Karpas-422 (cell line): ENCODE measurements at regions not wholly inside any gene's neighbourhood (a gene's known extent, or its start where the extent isn't known, plus 50 kb on each side); places are given as distances from the start of the nearest gene placed in this dataset.

Experiments
- DNase-seq: peaks from one replicate; pipeline ENCODE4 v3.0.0-alpha.2; 2015
- H2AFZ ChIP-seq: fragments of 200-600 bp; sonication (generic); 2 replicates; pipeline ENCODE4 v1.6.1; 2014; ENCODE audit warnings: antibody characterized with exemption, low read length, mixed read lengths
- H3K27ac ChIP-seq: fragments of 200-600 bp; sonication (generic); 2 replicates; pipeline ENCODE4 v1.5.1; 2014; ENCODE audit warnings: mild to moderate bottlenecking, low read length, moderate library complexity
- H3K27me3 ChIP-seq: fragments of 200-600 bp; sonication (generic); 2 replicates; pipeline ENCODE4 v1.6.1; 2014; ENCODE audit warnings: low read length, mixed read lengths
- H3K36me3 ChIP-seq: fragments of 200-600 bp; sonication (generic); 2 replicates; pipeline ENCODE4 v1.6.1; 2014; ENCODE audit warnings: low read length, mixed read lengths; ENCODE audit not compliant: insufficient read depth
- H3K4me1 ChIP-seq: fragments of 200-600 bp; sonication (generic); 2 replicates; pipeline ENCODE4 v1.6.1; 2014; ENCODE audit warnings: mild to moderate bottlenecking, low read length, mixed read lengths
- H3K4me2 ChIP-seq: fragments of 200-600 bp; sonication (generic); 2 replicates; pipeline ENCODE4 v1.6.1; 2014; ENCODE audit warnings: low read length, low read depth, mild to moderate bottlenecking; ENCODE audit not compliant: poor library complexity, severe bottlenecking
- H3K4me3 ChIP-seq: fragments of 200-600 bp; sonication (generic); 2 replicates; pipeline ENCODE4 v1.5.1; 2014; ENCODE audit warnings: mild to moderate bottlenecking, antibody characterized with exemption, low read length, mixed read lengths
- H3K79me2 ChIP-seq: fragments of 200-600 bp; sonication (generic); 2 replicates; pipeline ENCODE4 v1.6.1; 2014; ENCODE audit warnings: mild to moderate bottlenecking, low read length, mixed read lengths
- H3K9ac ChIP-seq: fragments of 200-600 bp; sonication (generic); 2 replicates; pipeline ENCODE4 v1.6.0; 2014; ENCODE audit warnings: low read length
- H3K9me2 ChIP-seq: fragments of 200-600 bp; sonication (generic), shearing (Covaris generic); replicated peaks from 2 replicates; pipeline ENCODE4 v1.6.0; 2014; ENCODE audit warnings: mild to moderate bottlenecking, low read length, moderate library complexity; ENCODE audit not compliant: insufficient read depth
- H3K9me3 ChIP-seq: fragments of 300-700, 200-600 bp; sonication (generic); 2 replicates; pipeline ENCODE4 v1.6.1; 2014; ENCODE audit warnings: low read length, mixed read lengths
- H4K20me1 ChIP-seq: fragments of 200-600 bp; sonication (generic); 2 replicates; pipeline ENCODE4 v1.6.1; 2014; ENCODE audit warnings: mild to moderate bottlenecking, antibody characterized with exemption, low read length, low read depth; ENCODE audit not compliant: insufficient read depth

DNA sequence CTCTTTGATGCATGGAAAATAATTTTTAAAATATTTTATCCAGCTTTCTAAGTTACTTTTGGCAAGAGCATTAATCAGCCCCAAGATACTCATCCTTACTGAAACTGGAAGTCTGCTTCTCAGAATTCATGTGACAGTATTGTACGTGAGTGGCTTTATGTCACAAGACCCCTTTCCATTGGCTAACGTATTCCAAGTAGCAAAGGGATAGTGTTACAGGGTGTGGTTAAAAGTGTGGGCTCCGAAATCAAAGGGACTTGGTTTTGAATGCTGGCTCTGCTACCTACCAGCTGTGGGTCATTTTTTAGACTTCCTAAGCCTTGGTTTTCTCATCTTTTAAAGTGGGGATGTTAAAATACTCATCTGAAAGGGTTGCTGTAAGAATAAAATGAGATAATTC is 91.7 kb downstream of the RHOU start:
- Histone ChIP-seq H2AFZ (no peak overlapping the region), H3K9me3 (no peaks in the 10 kb centered on the region), H3K4me1 (no peaks in the 10 kb centered on the region), H3K36me3 (no peaks in the 10 kb centered on the region), H4K20me1 (no peaks in the 10 kb centered on the region), H3K27ac (no peak overlapping the region), H3K79me2 (no peaks in the 10 kb centered on the region), H3K4me2 (no peak overlapping the region), H3K4me3 (no peak overlapping the region), H3K27me3 (no peaks in the 10 kb centered on the region), H3K9me2 (no peaks in the 10 kb centered on the region), H3K9ac (no peak overlapping the region)
- DNase-seq, result no peak

GRCh38 chr1:228828151-228828550 is 92.9 kb downstream of the RHOU start:
- no peaks in the 10 kb centered on the region for H3K36me3 ChIP-seq

GRCh38 chr1:228830185-228830953 is 95.1 kb downstream of the RHOU start:
- no peaks in the 10 kb centered on the region for H3K79me2 ChIP-seq
- no peaks in the 10 kb centered on the region for H4K20me1 ChIP-seq

More at GRCh38 chr1:228828151-228828550, 92.9 kb downstream of the RHOU start:
- no peaks in the 10 kb centered on the region for H3K79me2 ChIP-seq
- H3K9me3 ChIP-seq, result no peaks in the 10 kb centered on the region
- H2AFZ ChIP-seq, result no peak overlapping the region
- H4K20me1 ChIP-seq, result no peaks in the 10 kb centered on the region
- no peak overlapping the region for H3K9ac ChIP-seq
- no peaks in the 10 kb centered on the region for H3K27me3 ChIP-seq
- H3K27ac ChIP-seq, result no peak overlapping the region
- H3K4me2 ChIP-seq, result no peak overlapping the region
- H3K9me2 ChIP-seq, result no peaks in the 10 kb centered on the region
- H3K4me1 ChIP-seq, result no peaks in the 10 kb centered on the region
- DNase-seq, result no peak
- no peak overlapping the region for H3K4me3 ChIP-seq

DNA sequence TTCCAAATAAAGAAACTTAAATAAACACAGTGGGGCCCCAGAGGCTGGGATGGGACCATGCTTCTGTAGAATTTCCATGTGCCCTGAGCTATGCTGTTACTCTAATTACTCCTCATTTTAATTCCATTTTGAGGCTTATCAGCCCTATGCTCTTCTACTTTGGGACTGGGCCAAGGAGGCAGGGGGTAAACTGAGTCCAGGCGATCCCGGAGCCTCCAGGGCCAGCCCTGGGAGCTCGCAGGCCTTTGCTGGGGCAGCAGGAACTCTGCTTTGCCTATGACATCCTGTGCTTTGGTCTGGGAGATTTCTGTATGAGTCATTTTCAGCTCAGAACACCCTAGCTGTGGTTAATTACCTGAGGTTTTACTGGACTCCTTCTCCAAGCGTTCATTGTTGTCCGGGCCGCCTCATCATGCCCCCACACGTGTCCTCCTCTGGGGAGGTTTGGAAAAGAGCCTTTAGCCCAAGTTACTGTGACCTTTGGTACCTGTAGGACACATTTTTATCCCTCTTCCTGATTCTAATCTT is 95.7 kb downstream of the RHOU start:
- no peaks in the 10 kb centered on the region for H4K20me1 ChIP-seq
- H3K27ac ChIP-seq, result no peak overlapping the region
- DNase-seq, result no peak
- H2AFZ ChIP-seq, result no peak overlapping the region
- no peaks in the 10 kb centered on the region for H3K4me1 ChIP-seq
- H3K4me3 ChIP-seq, result no peak overlapping the region
- no peaks in the 10 kb centered on the region for H3K9me3 ChIP-seq
- H3K79me2 ChIP-seq, result no peaks in the 10 kb centered on the region
- H3K27me3 ChIP-seq, result no peaks in the 10 kb centered on the region
- H3K4me2 ChIP-seq, result no peak overlapping the region
- no peaks in the 10 kb centered on the region for H3K9me2 ChIP-seq
- H3K9ac ChIP-seq, result no peak overlapping the region
- H3K36me3 ChIP-seq, result no peaks in the 10 kb centered on the region

More at GRCh38 chr1:228830185-228830953, 95.1 kb downstream of the RHOU start:
- Histone ChIP-seq H3K9me3 (no peaks in the 10 kb centered on the region), H3K9me2 (no peaks in the 10 kb centered on the region), H3K4me2 (no peak overlapping the region), H2AFZ (no peak overlapping the region), H3K27me3 (no peaks in the 10 kb centered on the region), H3K36me3 (no peaks in the 10 kb centered on the region), H3K4me3 (no peak overlapping the region), H3K4me1 (no peaks in the 10 kb centered on the region), H3K9ac (no peak overlapping the region), H3K27ac (no peak overlapping the region)
- DNase-seq, result no peak

DNA sequence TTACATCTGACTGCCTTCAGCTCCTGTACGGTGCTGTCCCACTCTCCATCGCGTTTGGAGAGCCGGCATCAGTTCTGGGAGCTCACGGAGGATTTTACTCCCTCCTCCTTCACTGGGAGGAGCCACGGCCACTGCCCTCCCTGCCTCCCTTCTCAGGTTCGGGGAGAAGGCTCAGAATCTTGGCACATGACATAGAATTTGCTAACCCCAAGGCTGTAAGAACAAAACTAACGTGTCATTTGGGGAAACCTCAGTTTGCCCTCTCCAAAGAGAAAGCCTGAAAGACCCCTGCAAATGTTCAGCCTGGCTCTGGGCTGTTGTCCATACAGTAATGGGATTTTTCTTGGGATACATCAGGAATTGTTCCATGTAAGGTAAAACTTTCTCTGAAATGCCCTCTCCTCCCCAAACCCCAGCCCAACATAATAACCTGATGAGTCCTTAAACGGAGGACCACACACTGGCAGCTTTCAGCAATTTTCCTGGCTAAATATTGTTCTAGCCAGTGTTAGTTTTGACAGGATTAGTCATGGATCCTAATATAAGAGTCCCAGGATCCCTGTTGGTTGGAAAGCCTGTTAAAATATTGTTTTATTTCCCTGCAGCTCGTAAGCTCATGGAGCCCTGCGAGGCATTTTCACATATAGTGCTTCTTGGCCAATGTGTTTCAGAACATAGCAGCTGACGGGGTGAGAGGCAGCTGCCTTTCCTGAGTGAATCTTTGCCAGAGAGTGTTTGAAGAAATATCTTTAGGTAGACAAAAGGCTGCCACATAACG is 98.8 kb downstream of the RHOU start:
- Histone ChIP-seq H3K36me3 (no peaks in the 10 kb centered on the region), H3K27me3 (no peaks in the 10 kb centered on the region), H4K20me1 (no peaks in the 10 kb centered on the region), H3K4me1 (no peaks in the 10 kb centered on the region), H3K9me3 (no peaks in the 10 kb centered on the region), H3K4me2 (no peak overlapping the region), H3K4me3 (no peak overlapping the region), H3K27ac (no peak overlapping the region), H3K9me2 (no peaks in the 10 kb centered on the region), H2AFZ (no peak overlapping the region), H3K9ac (no peak overlapping the region), H3K79me2 (no peaks in the 10 kb centered on the region)
- no peak for DNase-seq

GRCh38 chr1:228835456-228835855 is 100.2 kb downstream of the RHOU start:
- Histone ChIP-seq H3K9me3 (no peaks in the 10 kb centered on the region), H4K20me1 (no peaks in the 10 kb centered on the region), H3K9ac (no peak overlapping the region), H3K27me3 (no peaks in the 10 kb centered on the region), H3K36me3 (no peaks in the 10 kb centered on the region), H3K27ac (no peak overlapping the region), H3K4me1 (no peaks in the 10 kb centered on the region), H3K79me2 (no peaks in the 10 kb centered on the region), H3K4me3 (no peak overlapping the region), H3K9me2 (no peaks in the 10 kb centered on the region), H2AFZ (no peak overlapping the region), H3K4me2 (no peak overlapping the region)
- no peak for DNase-seq

DNA sequence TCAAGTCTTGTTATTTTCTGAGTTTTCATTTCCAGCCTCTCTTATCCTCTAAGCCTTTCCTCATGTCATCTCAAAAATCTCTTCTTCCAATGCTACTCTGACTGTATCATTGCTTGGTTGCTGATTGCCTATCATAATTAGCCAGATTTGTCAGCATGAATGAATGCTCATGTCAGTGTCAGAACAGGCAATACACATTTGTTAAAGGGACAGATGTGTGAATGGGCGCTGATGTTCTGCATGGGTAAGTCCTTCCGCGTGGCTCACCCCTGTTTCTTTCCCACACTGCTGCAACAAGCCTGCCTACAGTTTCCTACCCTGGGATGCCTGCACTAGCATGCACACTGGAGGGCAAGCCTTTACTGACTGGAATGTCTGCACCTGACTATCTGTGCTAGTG is 100.6 kb downstream of the RHOU start:
- Histone ChIP-seq H3K36me3 (no peaks in the 10 kb centered on the region), H3K4me2 (no peak overlapping the region), H3K79me2 (no peaks in the 10 kb centered on the region), H3K9me3 (no peaks in the 10 kb centered on the region), H3K4me3 (no peak overlapping the region), H3K9ac (no peak overlapping the region), H2AFZ (no peak overlapping the region), H3K9me2 (no peaks in the 10 kb centered on the region), H4K20me1 (no peaks in the 10 kb centered on the region), H3K27me3 (no peaks in the 10 kb centered on the region), H3K4me1 (no peaks in the 10 kb centered on the region), H3K27ac (no peak overlapping the region)
- DNase-seq, result no peak

DNA sequence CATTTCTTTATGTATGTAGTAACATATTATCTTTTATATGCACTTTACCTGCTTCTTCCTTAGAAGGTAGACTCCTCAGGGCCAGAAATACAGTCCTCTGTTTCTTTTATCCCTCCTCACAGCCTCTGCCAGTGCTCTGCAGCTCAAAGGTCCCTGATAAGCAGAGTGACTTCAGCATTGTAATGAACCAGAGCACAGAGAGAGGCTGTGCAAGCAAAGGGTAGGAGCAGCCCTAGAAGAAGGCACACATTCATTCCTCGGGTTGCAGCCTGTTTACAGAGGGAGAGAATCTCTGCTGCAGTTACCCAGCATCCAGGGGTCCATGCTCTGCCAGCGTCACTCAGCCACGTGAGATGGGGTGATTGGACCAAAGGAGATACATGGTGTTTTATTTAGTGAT is 101.1 kb downstream of the RHOU start:
- no peaks in the 10 kb centered on the region for H3K9me3 ChIP-seq
- no peak overlapping the region for H3K4me2 ChIP-seq
- no peaks in the 10 kb centered on the region for H3K79me2 ChIP-seq
- no peaks in the 10 kb centered on the region for H4K20me1 ChIP-seq
- no peaks in the 10 kb centered on the region for H3K9me2 ChIP-seq
- H3K4me3 ChIP-seq, result no peak overlapping the region
- DNase-seq, result no peak
- no peaks in the 10 kb centered on the region for H3K4me1 ChIP-seq
- no peak overlapping the region for H3K9ac ChIP-seq
- no peaks in the 10 kb centered on the region for H3K27me3 ChIP-seq
- H3K36me3 ChIP-seq, result no peaks in the 10 kb centered on the region
- H3K27ac ChIP-seq, result no peak overlapping the region
- no peak overlapping the region for H2AFZ ChIP-seq
